Caco-2 (cell line): ENCODE measurements at regions not wholly inside any gene's neighbourhood (a gene's known extent, or its start where the extent isn't known, plus 50 kb on each side); places are given as distances from the start of the nearest gene placed in this dataset.

Source experiments
- BruUV-seq: library from RNA; stranded (reverse); fragments of 400-500 nt; replicated peaks from 2 replicates; lab custom pipeline; 2021; lab: Mats Ljungman, UMichigan
- CTCF ChIA-PET: fragments of 300-600 bp; sonication (Branson Sonifier 250); formaldehyde crosslinking; loops from one replicate; lab custom pipeline; 2022; ENCODE audit warnings: antibody characterized with exemption; lab: Charles Lee
- POLR2A ChIA-PET: fragments of 300-600 bp; sonication (Branson Sonifier 250); formaldehyde crosslinking; loops from one replicate; lab custom pipeline; 2022; ENCODE audit warnings: antibody characterized with exemption; lab: Charles Lee
- DNase-seq, 2 experiments: peaks; one replicate each; pipeline versions ENCODE4 v3.0.0 to v3.0.0-alpha.2; 2020 to 2022
- H3K27me3 ChIP-seq: replicated peaks from 2 replicates; pipeline ENCODE4 v1.6.0; 2011; ENCODE audit warnings: low read length; ENCODE audit not compliant: control insufficient read depth, insufficient read depth
- H3K36me3 ChIP-seq: 2 replicates; pipeline ENCODE4 v1.5.1; 2011; ENCODE audit warnings: low read length; ENCODE audit not compliant: control insufficient read depth, insufficient read depth
- H3K4me1 ChIP-seq: fragments of 250-450 bp; sonication (Bioruptor Pico); 2 replicates; pipeline ENCODE4 v1.5.1; 2020; ENCODE audit warnings: mild to moderate bottlenecking
- H3K4me3 ChIP-seq: 2 replicates; pipeline ENCODE4 v1.5.1; 2011; ENCODE audit warnings: low read depth, mild to moderate bottlenecking, control low read depth, low read length
- H3K9me3 ChIP-seq: fragments of 250-450 bp; sonication (Bioruptor Pico); 2 replicates; pipeline ENCODE4 v1.5.1; 2020; ENCODE audit warnings: mild to moderate bottlenecking, moderate library complexity
- H3K27ac Mint-ChIP-seq: one replicate; pipeline ENCODE4 v1.8.0; 2022; ENCODE audit warnings: mixed read lengths; ENCODE audit not compliant: unreplicated experiment
- H3K27me3 Mint-ChIP-seq: one replicate; pipeline ENCODE4 v1.8.0; 2022; ENCODE audit warnings: mixed read lengths; ENCODE audit not compliant: insufficient read depth, unreplicated experiment
- H3K36me3 Mint-ChIP-seq: one replicate; pipeline ENCODE4 v1.8.0; 2022; ENCODE audit warnings: mild to moderate bottlenecking, mixed read lengths; ENCODE audit not compliant: insufficient read depth, unreplicated experiment
- H3K4me1 Mint-ChIP-seq: one replicate; pipeline ENCODE4 v1.8.0; 2022; ENCODE audit warnings: low read depth, mixed read lengths; ENCODE audit not compliant: unreplicated experiment
- H3K4me3 Mint-ChIP-seq: one replicate; pipeline ENCODE4 v1.8.0; 2022; ENCODE audit warnings: mild to moderate bottlenecking, moderate library complexity, mixed read lengths; ENCODE audit not compliant: unreplicated experiment
- H3K9me3 Mint-ChIP-seq: one replicate; pipeline ENCODE4 v1.8.0; 2022; ENCODE audit warnings: mixed read lengths; ENCODE audit not compliant: unreplicated experiment
- intact Hi-C: fragments of 100-400 bp; cut with micrococcal nuclease; formaldehyde crosslinking; loops from one replicate; pipeline ENCODE4 v1.10.0; 2022; ENCODE audit not compliant: unreplicated experiment
- TF ChIP-seq, protein P1 (sequence below), 2 experiments: fragments of 200-600 bp in 1 of 2; IDR thresholded peaks; 1 replicate in 1 of 2; 2 replicates in 1 of 2; pipeline versions ENCODE4 v1.5.1 to v1.8.0; 2011 to 2022; ENCODE audit warnings: antibody characterized with exemption in 1 of 2, control low read depth in 1 of 2, inconsistent platforms in 1 of 2, low read depth in 1 of 2, low read length in 1 of 2, mild to moderate bottlenecking in 1 of 2, moderate library complexity in 1 of 2; ENCODE audit not compliant: insufficient read depth in 1 of 2, severe bottlenecking in 1 of 2, unreplicated experiment in 1 of 2

DNA sequence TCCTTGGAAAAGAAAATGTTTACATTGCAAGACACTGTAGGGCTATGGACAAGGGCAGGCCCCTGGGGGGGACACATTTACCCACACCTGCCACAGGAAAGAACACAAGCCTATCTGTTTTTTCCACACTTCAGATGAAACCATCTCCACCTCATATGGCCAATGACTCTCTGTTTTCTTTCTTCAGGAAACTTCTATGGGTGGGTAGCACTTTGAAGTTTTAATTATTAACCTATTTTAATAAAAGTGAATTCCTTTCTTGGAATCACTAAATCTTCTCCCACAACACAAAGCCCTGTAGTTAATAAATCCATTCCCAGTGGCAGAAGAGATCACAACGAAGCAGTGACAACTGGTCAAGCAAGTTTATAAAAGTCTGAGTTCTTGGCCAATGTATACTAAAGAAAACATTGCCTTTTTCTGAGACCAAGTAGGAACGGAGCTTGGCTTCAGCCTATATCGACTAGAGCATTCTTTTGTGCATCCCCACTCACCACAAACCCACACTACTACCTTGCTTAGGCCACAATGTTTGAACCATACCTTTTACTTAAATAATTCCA is 125.1 kb upstream of the CARMIL1 start:
- CTCF ChIA-PET, result no interaction called here
- Mint-ChIP-seq H3K36me3 (peaks cover 25% of the 10 kb centered on the region), H3K4me3 (peak overlapping the region; percentile 19), H3K27ac (peak overlapping the region; percentile 50), H3K27me3 (no peaks in the 10 kb centered on the region), H3K4me1 (peaks cover 18% of the 10 kb centered on the region), H3K9me3 (peaks cover 35% of the 10 kb centered on the region)
- H3K27me3 ChIP-seq, result no peaks in the 10 kb centered on the region
- TF ChIP-seq, protein P1, sequence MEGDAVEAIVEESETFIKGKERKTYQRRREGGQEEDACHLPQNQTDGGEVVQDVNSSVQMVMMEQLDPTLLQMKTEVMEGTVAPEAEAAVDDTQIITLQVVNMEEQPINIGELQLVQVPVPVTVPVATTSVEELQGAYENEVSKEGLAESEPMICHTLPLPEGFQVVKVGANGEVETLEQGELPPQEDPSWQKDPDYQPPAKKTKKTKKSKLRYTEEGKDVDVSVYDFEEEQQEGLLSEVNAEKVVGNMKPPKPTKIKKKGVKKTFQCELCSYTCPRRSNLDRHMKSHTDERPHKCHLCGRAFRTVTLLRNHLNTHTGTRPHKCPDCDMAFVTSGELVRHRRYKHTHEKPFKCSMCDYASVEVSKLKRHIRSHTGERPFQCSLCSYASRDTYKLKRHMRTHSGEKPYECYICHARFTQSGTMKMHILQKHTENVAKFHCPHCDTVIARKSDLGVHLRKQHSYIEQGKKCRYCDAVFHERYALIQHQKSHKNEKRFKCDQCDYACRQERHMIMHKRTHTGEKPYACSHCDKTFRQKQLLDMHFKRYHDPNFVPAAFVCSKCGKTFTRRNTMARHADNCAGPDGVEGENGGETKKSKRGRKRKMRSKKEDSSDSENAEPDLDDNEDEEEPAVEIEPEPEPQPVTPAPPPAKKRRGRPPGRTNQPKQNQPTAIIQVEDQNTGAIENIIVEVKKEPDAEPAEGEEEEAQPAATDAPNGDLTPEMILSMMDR (IDR thresholded peaks at IDR 0.05; ENCODE audit: insufficient read depth in 1 of 2, low read depth in 1 of 2, low read length in 1 of 2, severe bottlenecking in 1 of 2, unreplicated experiment in 1 of 2), result no peak
- intact Hi-C loops, result no loop called here
- DNase-seq, result peak; percentile 54 to 72
- H3K36me3 ChIP-seq, result no peaks in the 10 kb centered on the region; the same call in 1 of the 2 replicates
- H3K9me3 ChIP-seq, result peaks cover 22% of the 10 kb centered on the region
- no TSS peak for BruUV-seq
- POLR2A ChIA-PET, result no interaction called here
- peaks cover 31% of the 10 kb centered on the region for H3K4me1 ChIP-seq
- no peak overlapping the region for H3K4me3 ChIP-seq

DNA sequence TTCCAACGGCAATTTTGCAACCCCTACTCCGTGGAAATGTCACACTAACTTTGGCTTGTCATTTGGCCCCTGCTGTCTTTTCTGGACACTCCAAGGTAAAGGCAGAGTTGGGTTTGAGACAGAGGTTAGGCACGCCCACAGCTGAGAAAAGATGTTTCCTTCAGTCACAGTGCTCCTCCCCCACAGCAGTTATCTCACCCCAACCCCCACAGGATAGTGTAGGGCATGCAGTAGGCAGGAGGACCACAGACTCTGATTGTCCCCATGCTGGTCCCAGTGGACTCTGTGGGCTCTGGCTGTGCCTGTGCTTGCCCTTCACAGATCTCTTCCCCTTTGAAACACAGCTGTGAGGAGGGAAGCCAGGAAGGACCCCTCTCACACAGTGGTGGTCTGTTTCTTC is 124.0 kb upstream of the CARMIL1 start:
- Mint-ChIP-seq H3K36me3 (peaks cover 25% of the 10 kb centered on the region), H3K27ac (peak overlapping the region; percentile 50), H3K27me3 (no peaks in the 10 kb centered on the region), H3K4me3 (no peak overlapping the region), H3K4me1 (peaks cover 11% of the 10 kb centered on the region), H3K9me3 (peaks cover 36% of the 10 kb centered on the region)
- Histone ChIP-seq H3K4me3 (no peak overlapping the region), H3K4me1 (peaks cover 31% of the 10 kb centered on the region), H3K36me3 (no peaks in the 10 kb centered on the region; the same call in 1 of the 2 replicates), H3K9me3 (peaks cover 18% of the 10 kb centered on the region), H3K27me3 (no peaks in the 10 kb centered on the region)
- TF ChIP-seq, protein P1 (IDR thresholded peaks at IDR 0.05; ENCODE audit: insufficient read depth in 1 of 2, low read depth in 1 of 2, low read length in 1 of 2, severe bottlenecking in 1 of 2, unreplicated experiment in 1 of 2), result no peak
- BruUV-seq, result no TSS peak
- CTCF ChIA-PET, result no interaction called here
- no peak for DNase-seq
- POLR2A ChIA-PET, result no interaction called here
- intact Hi-C loops, result no loop called here

DNA sequence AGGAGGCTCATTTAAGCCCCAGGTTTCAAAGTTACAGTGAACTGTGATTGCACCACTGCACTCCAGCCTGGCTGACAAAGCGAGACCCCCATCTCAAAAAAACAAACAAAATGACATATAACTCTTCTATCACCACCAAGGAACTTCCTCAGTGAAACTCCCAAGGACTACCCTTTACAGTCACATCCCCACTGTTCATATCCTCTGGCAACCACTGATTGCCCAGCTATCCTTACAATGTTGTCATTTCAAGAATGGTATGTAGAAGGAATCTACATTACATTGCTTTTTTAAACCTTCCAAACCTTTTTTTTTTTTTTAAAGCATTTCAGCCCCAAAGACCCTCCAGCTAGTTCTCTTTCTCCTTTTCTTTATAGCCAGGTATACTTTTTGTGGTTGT is 123.1 kb upstream of the CARMIL1 start:
- H3K36me3 Mint-ChIP-seq, result peaks cover 25% of the 10 kb centered on the region
- TF ChIP-seq, protein P1 (IDR thresholded peaks at IDR 0.05; ENCODE audit: insufficient read depth in 1 of 2, low read depth in 1 of 2, low read length in 1 of 2, severe bottlenecking in 1 of 2, unreplicated experiment in 1 of 2), result no peak
- H3K9me3 ChIP-seq, result peaks cover 18% of the 10 kb centered on the region
- H3K4me1 ChIP-seq, result peaks cover 31% of the 10 kb centered on the region
- DNase-seq, result no peak
- H3K4me3 Mint-ChIP-seq, result no peak overlapping the region
- H3K9me3 Mint-ChIP-seq, result peaks cover 45% of the 10 kb centered on the region
- ChIA-PET POLR2A (no interaction called here), CTCF (no interaction called here)
- intact Hi-C loops, result no loop called here
- no peaks in the 10 kb centered on the region for H3K27me3 ChIP-seq
- H3K4me1 Mint-ChIP-seq, result peaks cover 11% of the 10 kb centered on the region
- H3K27ac Mint-ChIP-seq, result no peak overlapping the region
- H3K36me3 ChIP-seq, result no peaks in the 10 kb centered on the region; the same call in 1 of the 2 replicates
- BruUV-seq, result no TSS peak
- H3K27me3 Mint-ChIP-seq, result no peaks in the 10 kb centered on the region
- H3K4me3 ChIP-seq, result no peak overlapping the region
